Pons (tissue), 1 donor: ENCODE measurements at regions not wholly inside any gene's neighbourhood (a gene's known extent, or its start where the extent isn't known, plus 50 kb on each side); places are given as distances from the start of the nearest gene placed in this dataset.
"Not testable (repeated sequence)": the region's sequence is repeated elsewhere in the genome, so short reads cannot be mapped to it uniquely, and the experiment has no call there.

ENCODE experiments used
- DNase-seq: peaks from one replicate; pipeline ENCODE4 v3.0.0-alpha.2; 2016; ENCODE audit warnings: low spot score

GRCh38 chr13:59305896-59306295 is 857.8 kb downstream of the DIAPH3 start:
- no peak for DNase-seq

- DNase-seq, result no peak
These were observed 851.0 kb downstream of the DIAPH3 start for GRCh38 chr13:59312776-59313175.

GRCh38 chr13:59318320-59318930 is 845.3 kb downstream of the DIAPH3 start:
- peak; percentile 88 for DNase-seq

- DNase-seq, result no peak
These were observed 844.5 kb downstream of the DIAPH3 start for GRCh38 chr13:59319276-59319675.

- no peak for DNase-seq
These were observed 843.7 kb downstream of the DIAPH3 start for GRCh38 chr13:59320021-59320420.

- DNase-seq, result not testable (repeated sequence)
These were observed 839.3 kb downstream of the DIAPH3 start for GRCh38 chr13:59324401-59324800.

- DNase-seq, result no peak
These were observed 837.0 kb downstream of the DIAPH3 start for GRCh38 chr13:59326717-59327116.

- DNase-seq, result no peak
These were observed 833.0 kb downstream of the DIAPH3 start for GRCh38 chr13:59330764-59331163.

- DNase-seq, result no peak
These were observed 830.8 kb downstream of the DIAPH3 start for GRCh38 chr13:59332966-59333365.

- no peak for DNase-seq
These were observed 826.7 kb downstream of the DIAPH3 start for GRCh38 chr13:59337070-59337469.

- no peak for DNase-seq
These were observed 823.6 kb downstream of the DIAPH3 start for GRCh38 chr13:59340151-59340550.

GRCh38 chr13:59340581-59340980 is 823.1 kb downstream of the DIAPH3 start:
- no peak for DNase-seq

- no peak for DNase-seq
These were observed 821.3 kb downstream of the DIAPH3 start for GRCh38 chr13:59342400-59342799.

- no peak for DNase-seq
These were observed 820.6 kb downstream of the DIAPH3 start for GRCh38 chr13:59343132-59343531.

- DNase-seq, result no peak
These were observed 819.5 kb downstream of the DIAPH3 start for GRCh38 chr13:59343993-59344822.

GRCh38 chr13:59345311-59345710 is 818.4 kb downstream of the DIAPH3 start:
- DNase-seq, result no peak

GRCh38 chr13:59346999-59347723 is 816.6 kb downstream of the DIAPH3 start:
- DNase-seq, result no peak

GRCh38 chr13:59348617-59349016 is 815.1 kb downstream of the DIAPH3 start:
- DNase-seq, result no peak

GRCh38 chr13:59352600-59352999 is 811.1 kb downstream of the DIAPH3 start:
- no peak for DNase-seq

GRCh38 chr13:59354665-59355369 is 808.9 kb downstream of the DIAPH3 start:
- DNase-seq, result no peak

GRCh38 chr13:59356607-59357006 is 807.1 kb downstream of the DIAPH3 start:
- DNase-seq, result peak; percentile 11

- DNase-seq, result no peak
These were observed 805.7 kb downstream of the DIAPH3 start for GRCh38 chr13:59358014-59358413.
